GM21825 (cell line): ENCODE measurements at regions not wholly inside any gene's neighbourhood (a gene's known extent, or its start where the extent isn't known, plus 50 kb on each side); places are given as distances from the start of the nearest gene placed in this dataset.

Source experiments
- ATAC-seq: cut with Tn5 transposase; IDR thresholded peaks from one replicate; pipeline ENCODE4 v1.9.1; 2021; ENCODE audit warnings: mild to moderate bottlenecking, moderate library complexity; ENCODE audit not compliant: unreplicated experiment

GRCh38 chr6:90406142-90406794 is 109.6 kb upstream of the BACH2 start:
- no peak for ATAC-seq

DNA sequence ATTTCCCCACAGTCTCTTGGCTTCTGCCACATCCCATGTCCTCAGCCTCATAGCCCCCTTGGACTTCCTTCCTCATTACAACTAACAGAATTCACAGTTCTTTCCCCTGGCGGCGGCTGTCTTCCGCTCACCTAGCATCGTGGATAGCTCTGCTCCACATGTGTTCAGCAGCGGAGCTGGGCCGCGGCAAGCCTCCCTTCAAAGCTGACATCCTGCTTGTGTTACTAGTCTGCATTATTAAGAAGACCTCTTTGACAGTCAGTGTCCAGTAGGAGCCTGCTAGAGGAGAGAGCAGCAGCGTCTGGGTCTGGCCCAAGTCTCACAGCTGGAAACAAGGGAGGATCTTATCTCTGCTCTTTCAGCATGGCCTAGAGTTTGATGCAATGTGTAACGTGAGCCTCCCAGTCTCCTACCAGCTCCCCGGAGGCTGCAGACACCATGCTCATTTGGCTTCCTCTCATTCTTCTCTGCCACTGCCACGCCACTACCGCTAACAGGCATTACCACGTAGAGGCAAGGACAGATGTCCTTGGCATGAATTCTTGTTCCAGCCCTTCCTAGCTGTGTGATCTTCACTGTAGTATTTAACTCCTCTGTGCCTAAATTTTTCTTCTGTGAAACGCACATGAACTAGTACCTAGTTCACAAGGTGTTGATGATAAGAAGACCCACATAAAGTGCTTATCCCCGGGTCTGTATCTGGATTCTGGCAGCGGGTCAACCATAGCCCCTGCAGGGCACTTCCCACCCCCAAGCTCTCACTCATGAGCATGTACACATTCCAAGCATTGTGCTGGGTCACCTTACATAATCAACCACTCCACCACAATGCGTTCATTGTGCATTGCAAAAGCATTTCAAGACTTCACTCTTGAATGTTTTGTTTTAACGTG is 107.1 kb upstream of the BACH2 start:
- no peak for ATAC-seq

GRCh38 chr6:90402831-90403192 is 106.2 kb upstream of the BACH2 start:
- ATAC-seq = no peak

GRCh38 chr6:90401933-90402830 is 105.5 kb upstream of the BACH2 start:
- ATAC-seq = no peak

DNA sequence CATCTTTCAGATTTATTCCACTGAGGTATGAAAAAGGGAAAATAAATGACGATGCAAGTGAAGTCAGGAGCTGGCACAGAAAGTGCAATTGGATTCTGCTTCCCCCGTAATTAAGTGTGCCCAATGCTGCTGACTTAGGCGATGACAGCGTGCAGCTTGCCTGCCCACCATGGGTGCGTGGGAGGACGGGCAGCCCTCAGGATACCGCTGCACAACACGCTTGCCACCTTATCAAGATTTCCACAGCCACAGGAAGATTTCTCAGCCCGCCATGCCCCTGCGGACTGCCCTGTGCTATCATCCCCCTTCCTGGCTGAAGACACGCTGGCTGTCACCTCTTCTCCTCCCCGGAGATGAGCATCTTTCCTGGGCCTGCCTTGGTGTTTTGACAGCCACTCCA is 103.3 kb upstream of the BACH2 start:
- no peak for ATAC-seq

GRCh38 chr6:90397929-90398674 is 101.5 kb upstream of the BACH2 start:
- ATAC-seq = no peak

GRCh38 chr6:90397047-90397446 is 100.4 kb upstream of the BACH2 start:
- no peak for ATAC-seq

- peak; percentile 78 for ATAC-seq
Observed at GRCh38 chr6:90393232-90393884, 96.7 kb upstream of the BACH2 start.

DNA sequence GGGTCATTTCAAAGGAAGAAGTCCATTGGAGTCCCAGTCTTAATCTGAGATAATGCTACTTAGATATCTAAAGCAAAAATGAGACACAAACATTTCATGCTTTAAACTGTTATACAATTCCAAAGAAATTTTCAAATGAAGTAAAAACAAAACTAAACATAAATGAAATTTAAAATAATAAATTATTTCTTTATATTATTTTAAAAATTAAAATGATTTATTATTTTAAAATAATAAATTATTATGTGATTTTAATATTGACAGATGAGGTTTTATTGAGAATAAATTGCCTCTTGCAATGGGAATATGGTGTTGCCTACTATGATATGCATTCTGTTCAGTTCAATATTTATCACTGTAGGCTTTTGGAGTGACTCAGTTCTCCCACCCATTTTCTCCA is 93.7 kb upstream of the BACH2 start:
- ATAC-seq = no peak

DNA sequence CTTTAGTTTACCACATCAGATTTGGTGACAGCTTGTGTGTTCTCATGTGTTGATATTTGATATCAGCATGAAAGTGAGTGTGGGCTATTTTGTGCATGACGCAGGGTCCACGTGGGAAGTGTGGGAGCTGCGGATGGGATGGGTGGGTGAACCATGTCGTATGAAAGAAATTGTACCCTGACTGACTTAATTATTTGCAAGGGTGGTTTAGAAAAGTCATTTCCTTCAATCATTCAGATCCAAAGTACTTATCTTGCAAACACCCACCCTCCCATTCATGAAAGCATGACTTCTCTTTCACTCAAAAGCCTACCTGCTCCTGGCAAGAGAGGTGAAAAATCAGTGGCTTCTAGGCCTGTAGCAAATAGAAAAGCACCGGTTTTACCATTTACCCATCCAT is 91.8 kb upstream of the BACH2 start:
- no peak for ATAC-seq

DNA sequence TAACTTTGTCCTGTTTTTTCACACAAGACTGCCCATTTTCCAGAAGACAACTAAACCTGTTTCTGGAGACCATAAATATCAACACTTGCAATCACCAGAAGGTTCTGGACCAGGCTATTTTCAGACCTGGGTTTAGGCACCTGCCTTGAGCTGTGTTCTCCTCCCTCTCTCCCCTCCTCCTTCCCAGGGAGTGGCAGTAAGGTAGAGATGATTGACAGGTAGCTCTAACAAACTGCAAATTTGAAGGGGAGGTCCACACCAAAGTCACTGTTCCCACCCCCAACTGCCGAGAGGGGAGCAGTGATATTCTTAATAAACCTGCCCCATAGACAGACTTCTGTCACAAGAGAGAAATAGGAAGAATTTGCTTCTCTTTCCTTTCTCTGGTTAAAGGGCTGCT is 91.2 kb upstream of the BACH2 start:
- no peak for ATAC-seq

DNA sequence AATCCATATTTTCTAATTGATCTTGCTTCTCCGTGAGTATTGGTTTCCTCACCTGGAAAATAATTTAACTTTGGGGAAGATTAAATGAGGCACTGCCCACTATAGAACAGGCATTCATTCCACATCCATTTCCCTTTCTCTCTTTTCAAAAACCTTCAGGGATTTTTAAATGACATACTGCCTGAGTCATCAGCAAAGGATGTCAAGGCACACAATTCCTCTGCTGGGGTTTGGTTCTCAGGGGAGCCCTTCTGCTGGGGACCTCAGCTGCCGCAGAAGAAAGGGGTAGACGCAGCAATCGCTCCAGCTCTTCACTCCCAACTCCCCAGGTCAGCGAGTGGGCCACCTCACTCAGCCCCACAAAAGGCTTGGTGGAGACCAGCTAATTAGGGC is 90.7 kb upstream of the BACH2 start:
- no peak for ATAC-seq

DNA sequence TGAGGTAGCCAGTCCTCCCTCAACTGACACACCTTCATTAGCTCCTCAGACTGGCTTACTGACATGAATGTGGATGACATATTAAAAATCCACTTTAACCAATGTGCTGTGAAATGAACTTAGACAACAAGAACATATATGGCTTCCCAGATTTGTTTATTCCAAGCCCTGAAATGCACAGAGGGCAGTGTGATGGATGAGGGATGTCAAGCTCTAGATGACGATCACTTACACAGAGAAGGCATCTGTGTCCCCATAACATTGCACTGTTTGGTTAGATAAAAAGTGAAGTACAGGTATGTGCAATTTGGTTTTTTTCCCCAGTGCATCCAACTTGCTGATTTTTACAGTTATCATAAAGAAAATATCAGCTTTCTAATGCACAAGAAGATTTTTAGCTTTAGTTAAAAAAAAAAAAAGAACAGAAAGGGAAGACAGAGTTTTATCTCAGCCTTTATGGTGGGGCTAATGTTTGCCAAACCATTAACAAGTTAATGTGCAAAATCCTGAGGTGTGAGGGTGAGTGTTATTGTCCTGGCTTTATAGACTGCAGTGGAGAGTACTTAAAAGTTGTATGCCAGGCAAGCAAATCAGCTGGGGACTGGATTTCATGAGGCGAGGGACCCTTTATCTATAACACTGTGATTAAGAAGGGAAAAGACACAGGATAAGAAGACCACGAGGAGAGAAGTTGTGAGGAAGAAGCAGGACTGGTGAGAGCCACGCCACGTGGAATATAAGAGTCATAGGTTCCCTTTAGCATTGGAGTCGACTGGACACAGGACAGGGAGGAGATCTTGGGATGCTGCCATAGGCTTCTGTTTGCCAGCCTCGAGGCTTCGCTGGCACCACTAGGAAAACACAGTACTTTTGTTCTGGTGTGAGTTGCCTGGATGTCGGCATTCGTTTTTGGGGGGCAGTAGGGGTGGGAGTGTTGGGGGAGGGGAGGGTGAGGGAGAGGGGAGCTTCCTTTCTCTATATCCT is 90.0 kb upstream of the BACH2 start:
- no peak for ATAC-seq

DNA sequence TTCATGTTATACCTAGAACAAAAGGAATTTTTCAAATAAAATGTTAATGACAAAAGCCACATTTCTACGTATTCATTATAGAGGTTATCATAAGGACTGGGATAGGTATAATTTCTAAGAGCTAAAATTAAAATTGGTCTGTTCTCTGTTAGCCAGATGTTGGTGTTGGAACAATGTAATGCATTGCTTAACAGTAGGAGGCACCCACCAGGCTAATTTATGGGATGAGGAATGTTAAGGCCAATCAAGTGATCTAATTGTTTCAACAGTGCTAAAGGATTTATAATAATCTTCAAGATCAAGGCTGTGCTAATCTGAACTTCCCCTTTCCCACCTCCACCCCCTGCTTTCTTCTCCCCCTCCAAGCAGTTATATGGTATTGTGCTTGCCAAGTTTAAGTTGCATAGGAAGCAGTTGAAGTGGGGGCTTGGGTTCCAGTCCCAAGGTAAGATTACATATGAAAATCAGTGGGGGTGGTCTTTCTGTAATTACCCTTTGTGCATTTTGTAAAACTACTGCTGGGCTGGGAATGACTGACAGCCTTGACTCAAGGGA is 89.2 kb upstream of the BACH2 start:
- ATAC-seq = no peak

DNA sequence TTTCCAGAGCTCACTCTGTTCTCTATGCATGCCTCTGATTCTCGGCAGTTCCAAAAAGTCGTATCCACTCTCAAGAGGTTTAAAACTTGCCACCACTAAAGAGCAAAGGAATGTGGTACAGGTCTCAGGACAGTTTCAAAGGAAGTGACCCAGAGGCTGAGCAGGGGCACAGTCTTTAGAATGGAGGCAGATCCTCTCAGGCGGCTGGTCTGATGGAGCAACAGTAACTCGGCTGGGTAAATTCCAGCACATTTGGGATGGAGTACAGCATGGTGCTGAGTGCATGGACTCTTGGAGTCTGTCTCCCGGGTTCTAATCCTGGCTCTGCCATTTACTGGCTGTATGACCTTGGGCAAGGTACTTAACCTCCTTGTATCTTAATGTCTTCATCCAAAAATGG is 88.1 kb upstream of the BACH2 start:
- ATAC-seq = no peak

- peak; percentile 63 for ATAC-seq
Observed at GRCh38 chr6:90383196-90383822, 86.7 kb upstream of the BACH2 start.

GRCh38 chr6:90382760-90383159 is 86.1 kb upstream of the BACH2 start:
- ATAC-seq = no peak

GRCh38 chr6:90375681-90376439 is 79.2 kb upstream of the BACH2 start:
- no peak for ATAC-seq
